ENCODE measurements at regions not wholly inside any gene's neighbourhood (a gene's known extent, or its start where the extent isn't known, plus 50 kb on each side); places are given as distances from the start of the nearest gene placed in this dataset.

DNA sequence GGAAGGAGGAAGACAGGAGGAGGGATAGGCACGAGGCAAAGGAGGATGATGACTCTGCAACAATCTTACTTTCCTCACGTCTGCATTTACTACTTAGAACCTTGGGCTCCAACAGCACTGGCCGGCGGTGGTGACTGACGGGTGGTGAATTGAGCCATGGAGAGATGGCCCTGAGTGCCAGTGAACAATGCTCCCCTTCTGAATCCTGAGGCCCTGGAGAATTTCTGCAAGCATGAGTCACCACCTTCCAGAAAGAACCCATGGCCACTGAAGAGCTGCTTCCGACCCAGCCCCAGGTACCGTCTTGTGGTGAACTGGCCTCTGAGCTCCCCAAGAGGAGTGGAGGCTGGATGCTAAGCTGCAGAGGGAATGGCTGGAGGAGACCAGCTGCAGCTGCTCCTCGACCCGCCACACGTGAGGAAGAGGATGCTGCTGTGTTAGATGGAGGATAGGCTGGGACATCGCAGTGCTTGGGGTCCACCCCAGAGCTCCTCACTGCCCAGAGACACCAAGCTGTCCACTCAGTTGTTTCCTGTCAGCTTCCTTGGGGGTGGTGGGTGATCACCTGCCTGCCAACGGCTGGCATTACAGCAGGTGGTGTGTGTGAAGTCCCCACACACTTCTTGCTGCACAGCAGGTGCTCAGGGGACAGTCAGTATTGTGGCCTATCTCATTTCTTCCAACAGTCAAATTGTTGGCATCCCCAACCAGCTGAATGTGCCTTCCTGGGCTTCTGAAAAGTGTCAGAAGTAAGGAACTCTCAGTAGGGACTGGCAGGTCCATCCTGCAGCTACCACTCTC, 186.5 kb upstream of the ID2 start (continued):
- TF ChIP-seq EGR1 (IDR thresholded peaks at IDR 0.05; ENCODE audit: low read depth in 2 of 2) (no peak), RAD21 (IDR thresholded peaks at IDR 0.05) (no peak), HNF4G (IDR thresholded peaks at IDR 0.05) (no peak), JUND (IDR thresholded peaks at IDR 0.05) (no peak)

DNA sequence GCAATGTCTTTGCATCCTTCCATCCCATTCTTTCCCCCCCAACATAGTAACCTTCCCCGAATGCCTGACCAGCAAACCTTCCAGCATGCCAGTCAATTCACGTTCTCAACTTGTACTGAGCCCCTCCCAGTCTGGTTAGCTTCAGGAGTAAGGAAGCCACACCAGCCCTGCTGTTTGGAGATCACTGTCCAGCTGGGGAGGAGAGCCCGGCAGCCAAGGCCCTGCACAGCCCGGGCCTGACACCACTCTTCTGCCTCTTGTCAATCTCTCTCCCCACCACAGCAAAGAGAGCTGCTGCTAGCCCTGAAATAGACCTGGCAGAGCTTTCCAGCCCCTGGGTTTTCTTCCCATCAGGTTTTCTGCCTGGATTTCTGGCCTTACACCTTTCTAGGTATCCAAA, 185.8 kb upstream of the ID2 start:
- Histone ChIP-seq H3K36me3 (ENCODE audit: control insufficient read depth in 4 of 4, insufficient read depth in 3 of 4, low read depth in 1 of 4, low read length in 3 of 4) (no peaks in the 10 kb centered on the region), H3K27ac (ENCODE audit: low read depth in 1 of 2, low read length in 2 of 2) (no peak overlapping the region), H3K27me3 (ENCODE audit: control insufficient read depth in 4 of 4, insufficient read depth in 4 of 4, low read length in 3 of 4) (no peaks in the 10 kb centered on the region), H3K4me1 (ENCODE audit: control insufficient read depth in 4 of 4, insufficient read depth in 4 of 4, low read length in 3 of 4) (peaks cover 5 to 37% (median 21%) of the 10 kb centered on the region in 4 donors), H3K4me3 (ENCODE audit: low read depth in 1 of 3, low read length in 3 of 3) (no peak overlapping the region), H3K9me3 (ENCODE audit: control insufficient read depth in 4 of 4, low read length in 3 of 4) (no peaks in the 10 kb centered on the region), H3K9ac (ENCODE audit: low read depth in 1 of 2, low read length in 2 of 2) (no peak overlapping the region)
- TF ChIP-seq TAF1 (conservative IDR thresholded peaks at IDR 0.05), result no peak
- no peak for TF ChIP-seq SP1 (IDR thresholded peaks at IDR 0.05)
- TF ChIP-seq HNF4G (IDR thresholded peaks at IDR 0.05), result no peak
- TF ChIP-seq NR2F2 (IDR thresholded peaks at IDR 0.05), result no peak
- TF ChIP-seq, protein P1, sequence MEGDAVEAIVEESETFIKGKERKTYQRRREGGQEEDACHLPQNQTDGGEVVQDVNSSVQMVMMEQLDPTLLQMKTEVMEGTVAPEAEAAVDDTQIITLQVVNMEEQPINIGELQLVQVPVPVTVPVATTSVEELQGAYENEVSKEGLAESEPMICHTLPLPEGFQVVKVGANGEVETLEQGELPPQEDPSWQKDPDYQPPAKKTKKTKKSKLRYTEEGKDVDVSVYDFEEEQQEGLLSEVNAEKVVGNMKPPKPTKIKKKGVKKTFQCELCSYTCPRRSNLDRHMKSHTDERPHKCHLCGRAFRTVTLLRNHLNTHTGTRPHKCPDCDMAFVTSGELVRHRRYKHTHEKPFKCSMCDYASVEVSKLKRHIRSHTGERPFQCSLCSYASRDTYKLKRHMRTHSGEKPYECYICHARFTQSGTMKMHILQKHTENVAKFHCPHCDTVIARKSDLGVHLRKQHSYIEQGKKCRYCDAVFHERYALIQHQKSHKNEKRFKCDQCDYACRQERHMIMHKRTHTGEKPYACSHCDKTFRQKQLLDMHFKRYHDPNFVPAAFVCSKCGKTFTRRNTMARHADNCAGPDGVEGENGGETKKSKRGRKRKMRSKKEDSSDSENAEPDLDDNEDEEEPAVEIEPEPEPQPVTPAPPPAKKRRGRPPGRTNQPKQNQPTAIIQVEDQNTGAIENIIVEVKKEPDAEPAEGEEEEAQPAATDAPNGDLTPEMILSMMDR (IDR thresholded peaks at IDR 0.05; ENCODE audit: low read depth, low read length, missing input control), result no peak
- TF ChIP-seq, protein P2, sequence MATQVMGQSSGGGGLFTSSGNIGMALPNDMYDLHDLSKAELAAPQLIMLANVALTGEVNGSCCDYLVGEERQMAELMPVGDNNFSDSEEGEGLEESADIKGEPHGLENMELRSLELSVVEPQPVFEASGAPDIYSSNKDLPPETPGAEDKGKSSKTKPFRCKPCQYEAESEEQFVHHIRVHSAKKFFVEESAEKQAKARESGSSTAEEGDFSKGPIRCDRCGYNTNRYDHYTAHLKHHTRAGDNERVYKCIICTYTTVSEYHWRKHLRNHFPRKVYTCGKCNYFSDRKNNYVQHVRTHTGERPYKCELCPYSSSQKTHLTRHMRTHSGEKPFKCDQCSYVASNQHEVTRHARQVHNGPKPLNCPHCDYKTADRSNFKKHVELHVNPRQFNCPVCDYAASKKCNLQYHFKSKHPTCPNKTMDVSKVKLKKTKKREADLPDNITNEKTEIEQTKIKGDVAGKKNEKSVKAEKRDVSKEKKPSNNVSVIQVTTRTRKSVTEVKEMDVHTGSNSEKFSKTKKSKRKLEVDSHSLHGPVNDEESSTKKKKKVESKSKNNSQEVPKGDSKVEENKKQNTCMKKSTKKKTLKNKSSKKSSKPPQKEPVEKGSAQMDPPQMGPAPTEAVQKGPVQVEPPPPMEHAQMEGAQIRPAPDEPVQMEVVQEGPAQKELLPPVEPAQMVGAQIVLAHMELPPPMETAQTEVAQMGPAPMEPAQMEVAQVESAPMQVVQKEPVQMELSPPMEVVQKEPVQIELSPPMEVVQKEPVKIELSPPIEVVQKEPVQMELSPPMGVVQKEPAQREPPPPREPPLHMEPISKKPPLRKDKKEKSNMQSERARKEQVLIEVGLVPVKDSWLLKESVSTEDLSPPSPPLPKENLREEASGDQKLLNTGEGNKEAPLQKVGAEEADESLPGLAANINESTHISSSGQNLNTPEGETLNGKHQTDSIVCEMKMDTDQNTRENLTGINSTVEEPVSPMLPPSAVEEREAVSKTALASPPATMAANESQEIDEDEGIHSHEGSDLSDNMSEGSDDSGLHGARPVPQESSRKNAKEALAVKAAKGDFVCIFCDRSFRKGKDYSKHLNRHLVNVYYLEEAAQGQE (IDR thresholded peaks at IDR 0.05), result no peak
- no peak for TF ChIP-seq GABPA (IDR thresholded peaks at IDR 0.05 in 1 of 2, conservative IDR thresholded peaks at IDR 0.05 in 1 of 2)
- no peak for TF ChIP-seq EGR1 (IDR thresholded peaks at IDR 0.05; ENCODE audit: low read depth in 2 of 2)
- TF ChIP-seq HNF4A (conservative IDR thresholded peaks at IDR 0.05), result no peak
- TF ChIP-seq, protein P3, sequence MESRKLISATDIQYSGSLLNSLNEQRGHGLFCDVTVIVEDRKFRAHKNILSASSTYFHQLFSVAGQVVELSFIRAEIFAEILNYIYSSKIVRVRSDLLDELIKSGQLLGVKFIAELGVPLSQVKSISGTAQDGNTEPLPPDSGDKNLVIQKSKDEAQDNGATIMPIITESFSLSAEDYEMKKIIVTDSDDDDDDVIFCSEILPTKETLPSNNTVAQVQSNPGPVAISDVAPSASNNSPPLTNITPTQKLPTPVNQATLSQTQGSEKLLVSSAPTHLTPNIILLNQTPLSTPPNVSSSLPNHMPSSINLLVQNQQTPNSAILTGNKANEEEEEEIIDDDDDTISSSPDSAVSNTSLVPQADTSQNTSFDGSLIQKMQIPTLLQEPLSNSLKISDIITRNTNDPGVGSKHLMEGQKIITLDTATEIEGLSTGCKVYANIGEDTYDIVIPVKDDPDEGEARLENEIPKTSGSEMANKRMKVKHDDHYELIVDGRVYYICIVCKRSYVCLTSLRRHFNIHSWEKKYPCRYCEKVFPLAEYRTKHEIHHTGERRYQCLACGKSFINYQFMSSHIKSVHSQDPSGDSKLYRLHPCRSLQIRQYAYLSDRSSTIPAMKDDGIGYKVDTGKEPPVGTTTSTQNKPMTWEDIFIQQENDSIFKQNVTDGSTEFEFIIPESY (IDR thresholded peaks at IDR 0.05), result no peak
- WGBS, result 88% methylated on average over 4 of the region's 4 CpGs
- DNase-seq (ENCODE audit: low spot score), result no peak

DNA sequence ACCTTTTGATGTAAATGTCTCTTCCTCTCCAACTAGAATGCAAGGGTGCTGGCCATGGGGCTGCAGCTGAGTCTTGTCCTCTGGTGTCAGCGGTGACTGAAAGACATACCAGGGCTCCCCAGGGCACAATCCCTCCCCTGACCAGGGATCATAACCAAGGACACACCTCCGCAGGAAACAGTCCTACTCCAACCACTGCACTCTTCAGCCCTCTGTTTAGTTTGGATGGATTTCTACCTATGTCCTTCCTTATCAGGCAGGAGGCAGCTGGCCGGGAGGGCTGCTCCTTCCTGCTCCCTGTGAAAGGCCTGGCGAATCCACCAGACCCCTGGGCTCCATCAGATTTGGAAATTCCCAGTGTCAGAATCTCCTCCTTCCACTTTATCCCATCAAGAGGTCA, 185.2 kb upstream of the ID2 start:
- no peak for DNase-seq (ENCODE audit: low spot score)
- H3K9me3 ChIP-seq (ENCODE audit: control insufficient read depth in 4 of 4, low read length in 3 of 4), result no peaks in the 10 kb centered on the region
- no peak overlapping the region for H3K4me3 ChIP-seq (ENCODE audit: low read depth in 1 of 3, low read length in 3 of 3)
- no peaks in the 10 kb centered on the region for H3K36me3 ChIP-seq (ENCODE audit: control insufficient read depth in 4 of 4, insufficient read depth in 3 of 4, low read depth in 1 of 4, low read length in 3 of 4)
- H3K27ac ChIP-seq (ENCODE audit: low read depth in 1 of 2, low read length in 2 of 2), result no peak overlapping the region
- WGBS, result 81% methylated on average over 4 of the region's 4 CpGs
- peaks cover 5 to 38% (median 21%) of the 10 kb centered on the region in 4 donors for H3K4me1 ChIP-seq (ENCODE audit: control insufficient read depth in 4 of 4, insufficient read depth in 4 of 4, low read length in 3 of 4)
- no peak overlapping the region for H3K9ac ChIP-seq (ENCODE audit: low read depth in 1 of 2, low read length in 2 of 2)
- no peaks in the 10 kb centered on the region for H3K27me3 ChIP-seq (ENCODE audit: control insufficient read depth in 4 of 4, insufficient read depth in 4 of 4, low read length in 3 of 4)
- TF ChIP-seq HNF4G (IDR thresholded peaks at IDR 0.05) (no peak), JUND (IDR thresholded peaks at IDR 0.05) (no peak), SP1 (IDR thresholded peaks at IDR 0.05) (no peak), GABPA (IDR thresholded peaks at IDR 0.05 in 1 of 2, conservative IDR thresholded peaks at IDR 0.05 in 1 of 2) (no peak), RAD21 (IDR thresholded peaks at IDR 0.05) (no peak), YY1 (IDR thresholded peaks at IDR 0.05) (no peak), FOXA2 (IDR thresholded peaks at IDR 0.05) (no peak)
- TF ChIP-seq, protein P3 (IDR thresholded peaks at IDR 0.05), result no peak
- TF ChIP-seq, protein P2 (IDR thresholded peaks at IDR 0.05), result no peak
- TF ChIP-seq, protein P4, sequence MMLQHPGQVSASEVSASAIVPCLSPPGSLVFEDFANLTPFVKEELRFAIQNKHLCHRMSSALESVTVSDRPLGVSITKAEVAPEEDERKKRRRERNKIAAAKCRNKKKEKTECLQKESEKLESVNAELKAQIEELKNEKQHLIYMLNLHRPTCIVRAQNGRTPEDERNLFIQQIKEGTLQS (IDR thresholded peaks at IDR 0.05), result no peak
